Osteocyte (in vitro differentiated cells): ENCODE measurements at regions not wholly inside any gene's neighbourhood (a gene's known extent, or its start where the extent isn't known, plus 50 kb on each side); places are given as distances from the start of the nearest gene placed in this dataset.

Experiments used
- DNase-seq: peaks from one replicate; pipeline ENCODE4 v3.0.0; 2021; ENCODE audit warnings: mixed read lengths; ENCODE audit not compliant: unreplicated experiment; ENCODE audit errors: extremely low spot score
- H3K27ac Mint-ChIP-seq: one replicate; pipeline ENCODE4 v1.8.0; 2021; ENCODE audit warnings: mild to moderate bottlenecking, mixed read lengths; ENCODE audit not compliant: unreplicated experiment
- H3K27me3 Mint-ChIP-seq: one replicate; pipeline ENCODE4 v1.8.0; 2021; ENCODE audit warnings: mixed read lengths; ENCODE audit not compliant: unreplicated experiment
- H3K36me3 Mint-ChIP-seq: one replicate; pipeline ENCODE4 v1.8.0; 2021; ENCODE audit warnings: mixed read lengths; ENCODE audit not compliant: unreplicated experiment
- H3K4me1 Mint-ChIP-seq: one replicate; pipeline ENCODE4 v1.8.0; 2021; ENCODE audit warnings: mixed read lengths; ENCODE audit not compliant: unreplicated experiment
- H3K4me3 Mint-ChIP-seq: one replicate; pipeline ENCODE4 v1.8.0; 2021; ENCODE audit warnings: mild to moderate bottlenecking, moderate library complexity, mixed read lengths; ENCODE audit not compliant: unreplicated experiment
- H3K9me3 Mint-ChIP-seq: one replicate; pipeline ENCODE4 v1.8.0; 2021; ENCODE audit warnings: mixed read lengths; ENCODE audit not compliant: unreplicated experiment
- CTCF ChIP-seq: fragments of 200-600 bp; sonication (generic); IDR thresholded peaks from 2 replicates; pipeline ENCODE4 v1.5.0; 2021; ENCODE audit warnings: antibody characterized with exemption, mild to moderate bottlenecking, moderate library complexity

- no peak for TF ChIP-seq CTCF
- DNase-seq, result no peak
- Mint-ChIP-seq H3K27ac (peak overlapping the region; percentile 84), H3K36me3 (peaks cover 17% of the 10 kb centered on the region), H3K9me3 (peaks cover 4% of the 10 kb centered on the region), H3K4me3 (no peak overlapping the region), H3K4me1 (peaks cover 50% of the 10 kb centered on the region), H3K27me3 (no peaks in the 10 kb centered on the region)
Observed at GRCh38 chr3:99373846-99374210, 264.6 kb upstream of the COL8A1 start.

GRCh38 chr3:99373088-99373845, 265.1 kb upstream of the COL8A1 start:
- peak overlapping the region; percentile 84 for H3K27ac Mint-ChIP-seq
- no peak overlapping the region for H3K4me3 Mint-ChIP-seq
- no peak for TF ChIP-seq CTCF
- peaks cover 44% of the 10 kb centered on the region for H3K4me1 Mint-ChIP-seq
- peaks cover 20% of the 10 kb centered on the region for H3K36me3 Mint-ChIP-seq
- no peak for DNase-seq
- no peaks in the 10 kb centered on the region for H3K27me3 Mint-ChIP-seq
- H3K9me3 Mint-ChIP-seq, result peaks cover 8% of the 10 kb centered on the region

- Mint-ChIP-seq H3K27ac (no peak overlapping the region), H3K36me3 (peaks cover 14% of the 10 kb centered on the region), H3K27me3 (no peaks in the 10 kb centered on the region), H3K9me3 (peaks cover 20% of the 10 kb centered on the region), H3K4me1 (peaks cover 15% of the 10 kb centered on the region), H3K4me3 (no peak overlapping the region)
- no peak for TF ChIP-seq CTCF
- DNase-seq, result no peak
Observed at GRCh38 chr3:99366663-99367429, 271.5 kb upstream of the COL8A1 start.

DNA sequence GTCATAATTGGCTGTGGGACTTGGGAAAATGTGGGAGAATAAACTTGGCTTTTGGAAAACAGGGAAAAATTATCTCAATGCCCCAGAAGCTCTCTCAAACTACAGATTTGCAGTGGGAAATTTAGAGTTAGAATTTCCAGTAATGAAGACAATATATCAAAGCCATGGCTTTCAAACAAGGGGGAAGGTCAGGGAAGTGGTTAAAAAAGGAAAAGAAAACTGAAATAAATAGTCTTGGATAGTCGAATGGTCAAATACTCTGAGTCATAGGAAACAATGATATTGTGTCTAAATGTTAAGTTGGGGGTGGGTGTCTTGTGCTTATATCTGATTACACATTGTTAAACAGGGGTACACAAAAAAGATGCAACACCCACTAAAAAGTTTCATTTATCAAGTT, 272.4 kb upstream of the COL8A1 start:
- Mint-ChIP-seq H3K36me3 (peaks cover 12% of the 10 kb centered on the region), H3K27me3 (no peaks in the 10 kb centered on the region), H3K4me1 (peaks cover 12% of the 10 kb centered on the region), H3K9me3 (peaks cover 20% of the 10 kb centered on the region), H3K4me3 (no peak overlapping the region), H3K27ac (peak overlapping the region; percentile 46)
- no peak for TF ChIP-seq CTCF
- no peak for DNase-seq

GRCh38 chr3:99365396-99365795, 273.0 kb upstream of the COL8A1 start:
- H3K4me1 Mint-ChIP-seq, result peaks cover 12% of the 10 kb centered on the region
- no peak for TF ChIP-seq CTCF
- H3K27ac Mint-ChIP-seq, result no peak overlapping the region
- H3K4me3 Mint-ChIP-seq, result no peak overlapping the region
- H3K9me3 Mint-ChIP-seq, result peaks cover 25% of the 10 kb centered on the region
- peaks cover 17% of the 10 kb centered on the region for H3K36me3 Mint-ChIP-seq
- H3K27me3 Mint-ChIP-seq, result no peaks in the 10 kb centered on the region
- no peak for DNase-seq
